ENCODE measurements at regions not wholly inside any gene's neighbourhood (a gene's known extent, or its start where the extent isn't known, plus 50 kb on each side); places are given as distances from the start of the nearest gene placed in this dataset.

DNA sequence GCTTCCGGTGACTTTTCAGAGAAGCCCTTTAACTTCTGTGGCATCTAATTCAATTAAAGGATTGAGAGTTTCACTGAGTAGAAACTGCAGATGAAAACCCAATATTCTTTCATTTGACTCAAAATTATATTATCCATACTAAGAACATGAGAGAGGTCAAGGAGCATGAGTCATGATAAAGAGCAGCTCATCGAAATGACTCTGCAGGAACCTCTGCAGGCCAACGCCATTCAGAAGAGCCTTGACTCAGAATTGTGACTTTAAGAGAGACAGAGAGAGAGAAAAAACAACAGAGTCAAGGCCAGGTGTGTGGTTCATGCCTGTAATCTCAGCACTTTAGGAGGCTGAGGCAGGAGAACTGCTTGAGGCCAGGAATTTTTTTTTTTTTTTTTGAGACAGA lies 417.2 kb upstream of the XYLT1 start:
- Histone ChIP-seq H3K9ac (no peak overlapping the region), H3K4me3 (no peak overlapping the region), H3K27ac (no peak overlapping the region), H3K27me3 (no peaks in the 10 kb centered on the region), H3K4me1 (no peaks in the 10 kb centered on the region), H3K36me3 (no peaks in the 10 kb centered on the region), H3K4me2 (no peak overlapping the region), H3K9me3 (replicated peaks in 1 of 11) (no peaks in the 10 kb centered on the region), H4K20me1 (no peaks in the 10 kb centered on the region)
- TF ChIP-seq Cebpa-rat (IDR thresholded peaks at IDR 0.05), result no peak

DNA sequence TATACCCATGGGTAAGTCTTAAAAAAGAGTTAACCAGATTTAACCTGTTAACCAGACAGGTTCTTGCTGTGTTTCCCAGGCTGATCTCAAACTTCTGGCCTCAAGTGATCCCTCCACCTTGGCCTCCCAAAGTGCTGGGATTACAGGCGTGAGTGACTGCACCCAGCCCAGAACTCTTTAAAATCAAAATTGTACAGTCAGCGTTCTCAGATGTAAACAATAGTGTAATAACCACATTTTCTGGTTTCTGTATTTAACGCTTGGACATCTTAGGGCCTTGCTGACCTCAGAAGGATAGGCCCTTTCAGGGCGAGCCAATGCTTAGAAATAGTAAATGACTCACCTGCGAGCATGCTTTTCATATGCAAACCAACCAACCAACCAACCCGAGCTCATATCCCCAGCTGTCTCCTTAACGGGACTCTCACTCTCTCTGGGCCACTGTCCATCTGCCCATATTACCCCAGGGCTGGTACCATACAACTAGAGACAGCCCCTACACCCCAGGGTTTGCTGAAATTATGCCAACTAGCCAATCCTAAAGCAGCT lies 415.0 kb upstream of the XYLT1 start:
- Histone ChIP-seq H4K20me1 (no peaks in the 10 kb centered on the region), H3K9me3 (replicated peaks in 1 of 11) (no peaks in the 10 kb centered on the region), H3K4me2 (no peak overlapping the region), H3K4me1 (no peaks in the 10 kb centered on the region), H3K27me3 (no peaks in the 10 kb centered on the region), H3K4me3 (no peak overlapping the region), H3K27ac (no peak overlapping the region), H3K36me3 (no peaks in the 10 kb centered on the region), H3K9ac (no peak overlapping the region)
- no peak for TF ChIP-seq Cebpa-rat (IDR thresholded peaks at IDR 0.05)

DNA sequence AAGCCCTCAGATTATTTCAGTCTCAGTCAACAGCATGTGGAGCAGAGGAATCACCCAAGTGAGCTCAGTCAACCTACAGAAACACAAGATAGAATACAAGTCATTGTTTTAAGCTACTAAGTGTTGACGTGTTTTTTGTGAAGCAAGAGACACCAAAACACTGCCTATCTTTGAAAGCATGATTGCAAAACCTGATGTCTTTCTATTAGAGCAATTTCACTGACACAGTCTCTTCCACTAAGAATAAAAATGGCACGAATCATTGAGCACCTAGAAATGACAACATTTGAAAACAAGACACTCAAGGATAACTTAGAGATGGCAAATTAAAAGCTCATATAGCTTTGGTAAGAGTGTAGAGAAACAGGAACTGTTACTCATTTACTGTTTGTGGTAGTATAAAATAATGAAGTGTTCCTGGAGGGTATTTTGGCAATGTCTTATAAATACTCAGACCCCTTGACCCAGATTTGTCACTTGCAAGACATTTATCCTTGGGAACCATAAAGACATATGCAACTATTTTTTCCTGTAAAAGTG lies 407.1 kb upstream of the XYLT1 start:
- no peak for TF ChIP-seq Cebpa-rat (IDR thresholded peaks at IDR 0.05)

DNA sequence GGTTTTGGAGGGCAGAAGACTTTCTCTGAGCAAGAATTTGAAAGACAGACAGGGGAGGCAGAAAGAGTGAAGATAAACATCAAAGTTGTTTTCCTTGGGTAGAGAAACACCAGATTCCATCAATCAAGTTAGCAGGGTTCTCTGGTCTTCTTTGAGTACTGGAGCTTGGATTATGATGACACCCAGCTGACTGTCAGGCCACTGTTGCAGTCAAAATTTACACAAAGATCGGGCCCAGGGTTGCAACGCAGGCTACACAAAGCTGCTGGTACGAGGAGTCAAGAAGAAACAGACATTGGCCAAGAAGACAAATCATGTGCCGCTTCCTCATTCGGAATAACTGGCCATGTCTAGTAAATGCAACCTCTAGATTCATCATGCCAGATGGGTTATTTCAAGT lies 396.2 kb upstream of the XYLT1 start:
- Histone ChIP-seq H3K36me3 (no peaks in the 10 kb centered on the region), H4K20me1 (no peaks in the 10 kb centered on the region), H3K27me3 (no peaks in the 10 kb centered on the region), H3K9ac (no peak overlapping the region), H3K4me3 (no peak overlapping the region), H3K4me2 (no peak overlapping the region), H3K9me3 (replicated peaks in 1 of 11) (no peaks in the 10 kb centered on the region), H3K27ac (no peak overlapping the region), H3K4me1 (no peaks in the 10 kb centered on the region)
- TF ChIP-seq Cebpa-rat (IDR thresholded peaks at IDR 0.05), result no peak

More for the DNA sequence above, 407.1 kb upstream of the XYLT1 start:
- Histone ChIP-seq H3K9me3 (replicated peaks in 1 of 11) (no peaks in the 10 kb centered on the region), H3K9ac (no peak overlapping the region), H3K27ac (no peak overlapping the region), H3K4me2 (no peak overlapping the region), H3K36me3 (no peaks in the 10 kb centered on the region), H3K4me1 (no peaks in the 10 kb centered on the region), H4K20me1 (no peaks in the 10 kb centered on the region), H3K4me3 (no peak overlapping the region), H3K27me3 (no peaks in the 10 kb centered on the region)

DNA sequence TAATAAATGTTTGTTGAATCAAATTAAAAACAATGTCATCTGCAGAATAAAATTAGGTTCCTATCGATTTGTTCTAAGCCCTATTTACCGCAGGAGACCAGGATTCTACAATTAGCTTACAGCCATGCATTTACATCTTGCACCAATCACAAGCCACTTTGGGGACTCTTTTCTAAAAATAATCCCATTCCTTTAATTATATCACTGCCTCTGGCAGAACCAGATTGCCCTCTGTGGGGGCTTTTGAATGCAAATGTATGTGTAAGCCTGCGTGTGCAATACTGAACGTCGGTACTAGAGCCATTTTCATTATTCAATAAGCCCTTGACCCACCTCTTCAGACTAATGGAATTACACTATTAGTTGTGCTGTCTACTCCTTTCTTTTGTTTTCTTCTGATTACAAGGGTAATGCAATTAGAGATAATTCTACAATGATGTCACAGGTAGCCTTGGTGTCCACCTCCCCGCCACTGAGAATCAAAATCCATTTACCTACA lies 391.3 kb upstream of the XYLT1 start:
- no peak overlapping the region for H3K27ac ChIP-seq

DNA sequence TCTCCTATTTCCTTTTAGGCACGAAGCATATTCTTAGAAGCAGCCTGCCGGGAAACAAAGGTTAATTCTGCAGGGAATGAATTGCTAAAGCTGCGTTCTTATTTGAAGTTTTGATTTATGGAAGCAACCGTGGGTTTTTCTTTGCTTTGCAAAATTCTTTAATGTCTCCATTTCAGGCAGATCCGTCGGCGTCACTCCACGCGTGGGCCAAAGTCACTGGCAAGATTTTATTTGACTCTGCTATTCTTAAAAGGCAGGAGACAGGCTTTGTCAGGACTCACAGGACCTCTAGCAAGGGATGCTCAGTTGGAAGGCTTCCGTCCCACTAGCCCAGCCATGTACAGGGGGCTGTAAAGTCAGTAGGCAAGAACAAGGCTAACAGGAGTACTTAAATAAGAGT lies 387.3 kb upstream of the XYLT1 start:
- TF ChIP-seq Cebpa-rat (IDR thresholded peaks at IDR 0.05), result no peak
- no peak overlapping the region for H3K9ac ChIP-seq
- no peak overlapping the region for H3K27ac ChIP-seq
- no peaks in the 10 kb centered on the region for H4K20me1 ChIP-seq
- H3K4me2 ChIP-seq, result no peak overlapping the region
- H3K4me3 ChIP-seq, result no peak overlapping the region
- 0 out of 20 replicates have a peak, but pooled peaks cover 0 to 6% (median 0%) of the 10 kb centered on the region in 10 experiments for H3K4me1 ChIP-seq
- no peaks in the 10 kb centered on the region for H3K36me3 ChIP-seq
- H3K27me3 ChIP-seq, result no peaks in the 10 kb centered on the region
- H3K9me3 ChIP-seq (replicated peaks in 1 of 11), result peaks cover 0 to 6% (median 0%) of the 10 kb centered on the region in 11 experiments; a peak in 5 of 22 replicates

More for the DNA sequence above, 391.3 kb upstream of the XYLT1 start:
- Histone ChIP-seq H3K4me3 (no peak overlapping the region), H3K27me3 (no peaks in the 10 kb centered on the region), H3K4me2 (no peak overlapping the region), H4K20me1 (no peaks in the 10 kb centered on the region), H3K9ac (no peak overlapping the region), H3K36me3 (no peaks in the 10 kb centered on the region), H3K9me3 (replicated peaks in 1 of 11) (no peaks in the 10 kb centered on the region), H3K4me1 (no peaks in the 10 kb centered on the region)
- TF ChIP-seq Cebpa-rat (IDR thresholded peaks at IDR 0.05), result no peak

DNA sequence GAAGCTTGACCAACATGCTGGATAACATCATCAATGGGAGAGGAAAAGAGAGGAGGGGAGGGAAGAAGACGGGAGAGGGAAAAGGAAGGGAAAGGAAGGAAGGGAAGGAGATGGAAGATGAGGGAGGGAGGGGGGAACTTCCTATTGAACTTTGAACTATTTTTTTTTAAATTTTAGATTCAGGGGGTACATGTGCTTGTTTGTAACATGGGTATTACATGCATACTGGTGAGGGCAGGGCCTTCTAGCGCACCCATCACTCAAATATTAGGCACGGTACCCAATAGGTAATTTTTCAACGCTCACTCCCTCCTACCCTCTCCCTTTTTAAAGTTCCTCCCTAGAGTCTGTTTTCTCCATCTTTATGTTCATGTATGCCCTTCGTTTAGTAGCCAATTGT lies 383.2 kb upstream of the XYLT1 start:
- Histone ChIP-seq H3K27ac (no peak overlapping the region), H3K4me2 (no peak overlapping the region), H3K27me3 (no peaks in the 10 kb centered on the region), H3K36me3 (no peaks in the 10 kb centered on the region), H4K20me1 (no peaks in the 10 kb centered on the region), H3K9me3 (replicated peaks in 1 of 11) (peaks cover 0 to 6% (median 0%) of the 10 kb centered on the region in 11 experiments; a peak in 5 of 22 replicates), H3K9ac (no peak overlapping the region), H3K4me1 (0 out of 20 replicates have a peak, but pooled peaks cover 0 to 8% (median 0%) of the 10 kb centered on the region in 10 experiments), H3K4me3 (no peak overlapping the region)
- no peak for TF ChIP-seq Cebpa-rat (IDR thresholded peaks at IDR 0.05)

DNA sequence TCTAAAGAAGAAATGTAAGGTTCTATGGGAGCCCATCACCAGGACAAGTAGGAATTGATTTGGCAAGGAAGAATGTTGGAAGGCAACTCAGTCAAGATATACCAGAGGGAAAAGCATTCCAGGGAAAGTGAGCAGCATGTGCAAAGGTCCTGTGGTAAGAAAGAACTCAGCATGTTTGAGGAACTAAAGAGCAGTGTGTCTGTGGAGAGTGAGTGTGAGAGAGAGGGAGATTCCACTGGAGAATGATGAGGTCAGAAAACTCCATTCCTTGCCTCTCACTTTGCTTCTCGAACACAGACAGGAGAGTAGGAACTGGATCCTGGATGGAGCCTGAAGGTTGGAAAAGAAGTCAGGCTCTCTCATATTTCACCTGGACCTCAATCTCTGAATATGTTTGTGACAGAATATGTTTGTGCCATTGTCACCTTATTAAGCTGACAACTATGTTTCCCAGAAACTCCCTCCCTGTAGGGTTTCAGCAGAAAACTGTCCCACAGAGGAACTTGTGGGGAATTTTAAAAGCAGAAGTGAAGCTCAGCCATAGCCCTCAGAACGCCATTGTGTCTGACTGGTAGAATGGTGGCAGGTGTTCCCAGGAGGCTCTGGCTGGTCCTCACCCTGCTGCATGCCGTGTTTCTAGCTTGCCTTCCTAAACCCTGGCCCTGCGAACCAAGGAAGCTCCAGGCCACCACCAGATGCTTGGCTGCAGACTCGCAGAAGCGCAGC lies 382.4 kb upstream of the XYLT1 start:
- no peaks in the 10 kb centered on the region for H3K27me3 ChIP-seq
- H3K4me2 ChIP-seq, result peak overlapping the region in 1 of 11 experiments; percentile 26; a peak in 1 of 22 replicates
- no peak overlapping the region for H3K4me3 ChIP-seq
- no peaks in the 10 kb centered on the region for H4K20me1 ChIP-seq
- no peak overlapping the region for H3K27ac ChIP-seq
- TF ChIP-seq Cebpa-rat (IDR thresholded peaks at IDR 0.05), result no peak
- H3K4me1 ChIP-seq, result 0 out of 20 replicates have a peak, but pooled peaks cover 0 to 8% (median 0%) of the 10 kb centered on the region in 10 experiments
- H3K9ac ChIP-seq, result no peak overlapping the region
- no peaks in the 10 kb centered on the region for H3K36me3 ChIP-seq
- peaks cover 0 to 6% (median 0%) of the 10 kb centered on the region in 11 experiments; a peak in 5 of 22 replicates for H3K9me3 ChIP-seq (replicated peaks in 1 of 11)

DNA sequence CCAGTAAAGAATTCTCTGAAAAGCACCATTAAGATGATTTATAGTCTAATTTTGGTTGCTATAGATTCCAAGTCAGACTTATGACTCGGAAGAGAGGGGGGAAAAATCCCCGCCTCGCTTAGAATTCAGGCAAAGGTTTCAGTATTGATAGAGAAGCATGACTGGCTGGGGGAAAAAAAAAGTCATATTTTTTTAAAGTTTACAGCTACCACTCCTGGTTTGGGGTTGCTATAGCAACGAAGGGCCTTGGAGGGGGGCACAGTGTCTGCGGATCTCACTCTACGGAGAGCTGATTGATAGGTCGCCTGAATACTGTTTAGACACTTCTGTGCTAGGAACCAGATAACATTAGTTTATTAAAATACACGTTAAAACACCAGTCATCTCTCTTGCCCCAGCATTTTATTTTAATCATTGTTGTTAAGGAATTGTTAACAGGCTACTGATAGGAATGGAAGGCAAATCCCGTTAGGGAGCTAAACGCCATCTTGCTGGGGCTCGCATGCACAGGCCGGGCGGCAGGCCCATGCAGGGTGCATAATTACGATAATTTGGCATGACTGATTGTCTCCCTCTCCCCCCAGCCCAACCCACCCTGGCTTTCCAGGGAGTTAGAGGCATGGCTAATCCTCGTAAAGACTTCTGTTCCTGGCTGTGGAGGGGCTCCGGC lies 380.0 kb upstream of the XYLT1 start:
- H3K4me1 ChIP-seq, result 0 out of 20 replicates have a peak, but pooled peaks cover 0 to 8% (median 0%) of the 10 kb centered on the region in 10 experiments
- no peak overlapping the region for H3K27ac ChIP-seq
- TF ChIP-seq Cebpa-rat (IDR thresholded peaks at IDR 0.05), result no peak
- no peak overlapping the region for H3K9ac ChIP-seq
- no peaks in the 10 kb centered on the region for H3K36me3 ChIP-seq
- no peak overlapping the region for H3K4me2 ChIP-seq
- H3K27me3 ChIP-seq, result no peaks in the 10 kb centered on the region
- no peak overlapping the region for H3K4me3 ChIP-seq
- no peaks in the 10 kb centered on the region for H4K20me1 ChIP-seq
- peaks cover 0 to 6% (median 0%) of the 10 kb centered on the region in 11 experiments; a peak in 4 of 22 replicates for H3K9me3 ChIP-seq (replicated peaks in 1 of 11)
